GM12878 (cell line): ENCODE measurements at regions not wholly inside any gene's neighbourhood (a gene's known extent, or its start where the extent isn't known, plus 50 kb on each side); places are given as distances from the start of the nearest gene placed in this dataset.

Source experiments
- ATAC-seq: fragments of 200-7000 bp; cut with Tn5 transposase; 3 replicates; pipeline ENCODE4 v1.9.1; 2020; ENCODE audit warnings: mild to moderate bottlenecking, moderate library complexity
- BruUV-seq: library from RNA; stranded (reverse); fragments of 400-500 nt; replicated peaks from 2 replicates; lab custom pipeline; 2021; lab: Mats Ljungman, UMichigan
- CTCF ChIA-PET: fragments of 300-600 bp; sonication (Branson Sonifier 250); formaldehyde crosslinking; extraction: SDS; loops from one replicate; lab custom pipeline; 2021; ENCODE audit warnings: inconsistent platforms; lab: Yijun Ruan, JAX
- POLR2A ChIA-PET: fragments of 350-600 bp; formaldehyde crosslinking; extraction: SDS; loops from one replicate; lab custom pipeline; 2021; ENCODE audit warnings: inconsistent platforms; lab: Charles Lee
- RAD21 ChIA-PET: fragments of 300-600 bp; sonication (Branson Sonifier 250); formaldehyde crosslinking; loops from one replicate; lab custom pipeline; 2023; ENCODE audit warnings: antibody characterized with exemption; ENCODE audit not compliant: unreplicated experiment; lab: Charles Lee
- SMC1A ChIA-PET: fragments of 300-600 bp; sonication (Branson Sonifier 250); formaldehyde crosslinking; loops from one replicate; lab custom pipeline; 2023; ENCODE audit not compliant: unreplicated experiment, uncharacterized antibody; lab: Charles Lee
- DNase-seq: peaks from one replicate; pipeline ENCODE4 v3.0.0-alpha.2; 2011; ENCODE audit warnings: low read depth, low spot score
- FAIRE-seq: peaks from 3 replicates; lab custom pipeline; 2011; peaks lifted over from hg19 to GRCh38; lab: Jason Lieb, UNC
- H2AFZ ChIP-seq: 2 replicates; pipeline ENCODE4 v1.6.0; 2011; ENCODE audit warnings: low read depth, low read length, control low read depth; ENCODE audit not compliant: control insufficient read depth
- H3K27ac ChIP-seq: 2 replicates; pipeline ENCODE4 v1.5.1; 2011; ENCODE audit warnings: control low read depth; ENCODE audit not compliant: control insufficient read depth, insufficient read depth
- H3K27me3 ChIP-seq, 2 experiments: replicated peaks in 1 of 2; 2 replicates each; pipeline versions ENCODE4 v1.6.0 to v1.6.1; 2011; ENCODE audit warnings: low read length in 1 of 2; ENCODE audit not compliant: control insufficient read depth in 2 of 2, insufficient read depth in 2 of 2
- H3K36me3 ChIP-seq, 2 experiments: 2 replicates each; pipeline ENCODE4 v1.5.1; 2011; ENCODE audit warnings: low read length in 1 of 2; ENCODE audit not compliant: control insufficient read depth in 2 of 2, insufficient read depth in 2 of 2
- H3K4me1 ChIP-seq: 2 replicates; pipeline ENCODE4 v1.6.1; 2011; ENCODE audit warnings: mild to moderate bottlenecking, low read length, moderate library complexity, mixed read lengths; ENCODE audit not compliant: control insufficient read depth, insufficient read depth
- H3K4me2 ChIP-seq: 2 replicates; pipeline ENCODE4 v1.6.0; 2011; ENCODE audit warnings: control low read depth; ENCODE audit not compliant: control insufficient read depth, insufficient read depth
- H3K4me3 ChIP-seq: fragments of 200-600 bp; sonication (generic); 2 replicates; pipeline ENCODE4 v1.5.1; 2016
- H3K79me2 ChIP-seq: 2 replicates; pipeline ENCODE4 v1.6.0; 2011; ENCODE audit warnings: low read length; ENCODE audit not compliant: control insufficient read depth, insufficient read depth
- H3K9ac ChIP-seq: 2 replicates; pipeline ENCODE4 v1.8.0; 2011; ENCODE audit warnings: low read length, control low read depth, mixed read lengths; ENCODE audit not compliant: control insufficient read depth, insufficient read depth
- H3K9me3 ChIP-seq: replicated peaks from 3 replicates; pipeline ENCODE4 v1.5.1; 2011; ENCODE audit warnings: mild to moderate bottlenecking, low read length; ENCODE audit not compliant: control insufficient read depth, insufficient read depth
- H4K20me1 ChIP-seq: 2 replicates; pipeline ENCODE4 v1.6.0; 2011; ENCODE audit not compliant: control insufficient read depth, insufficient read depth
- BMI1 ChIP-seq: fragments of 450-650 bp; IDR thresholded peaks from 2 replicates; pipeline ENCODE4 v1.6.1; 2016; ENCODE audit warnings: mild to moderate bottlenecking, moderate library complexity, borderline replicate concordance
- EGR1 ChIP-seq, 2 experiments: IDR thresholded peaks; 1 replicate in 1 of 2; 2 replicates in 1 of 2; pipeline ENCODE4 v1.6.1; 2011 to 2012; ENCODE audit warnings: low read depth in 2 of 2, low read length in 2 of 2, borderline replicate concordance in 1 of 2, mild to moderate bottlenecking in 1 of 2, moderate library complexity in 1 of 2
- FOS ChIP-seq: IDR thresholded peaks from 3 replicates; pipeline ENCODE4 v1.6.1; 2011; ENCODE audit warnings: borderline replicate concordance; ENCODE audit not compliant: insufficient read length; ENCODE audit errors: extremely low read depth
- KDM1A ChIP-seq: fragments of 200-600 bp; sonication (generic); IDR thresholded peaks from 2 replicates; pipeline ENCODE4 v1.6.1; 2016; ENCODE audit warnings: borderline replicate concordance
- KLF5 ChIP-seq: fragments of 450-650 bp; IDR thresholded peaks from 2 replicates; pipeline ENCODE4 v1.6.1; 2014; ENCODE audit warnings: mild to moderate bottlenecking; ENCODE audit not compliant: partially characterized antibody
- MEF2B ChIP-seq: fragments of 450-650 bp; IDR thresholded peaks from 2 replicates; pipeline ENCODE4 v1.6.1; 2018; ENCODE audit warnings: mild to moderate bottlenecking, moderate library complexity; ENCODE audit not compliant: partially characterized antibody, poor library complexity, severe bottlenecking
- NBN ChIP-seq: fragments of 450-650 bp; IDR thresholded peaks from 2 replicates; pipeline ENCODE4 v1.6.1; 2016
- NRF1 ChIP-seq: conservative IDR thresholded peaks from 2 replicates; pipeline ENCODE4 v1.6.1; 2011; ENCODE audit warnings: mild to moderate bottlenecking, low read depth, low read length, improper control_type of control experiment
- PML ChIP-seq: IDR thresholded peaks from 2 replicates; pipeline ENCODE4 v1.6.1; 2012; ENCODE audit warnings: low read length, inconsistent platforms
- RAD51 ChIP-seq: fragments of 450-650 bp; IDR thresholded peaks from 2 replicates; pipeline ENCODE4 v1.6.1; 2016; ENCODE audit warnings: moderate library complexity, mild to moderate bottlenecking, inconsistent platforms
- RCOR1 ChIP-seq: conservative IDR thresholded peaks from 2 replicates; pipeline ENCODE4 v1.6.1; 2012; ENCODE audit warnings: low read depth, low read length, improper control_type of control experiment
- RFX5 ChIP-seq: IDR thresholded peaks from 2 replicates; pipeline ENCODE4 v1.6.1; 2011; ENCODE audit warnings: low read depth, low read length, improper control_type of control experiment
- TAF1 ChIP-seq: IDR thresholded peaks from 2 replicates; pipeline ENCODE4 v1.6.1; 2011; ENCODE audit warnings: mild to moderate bottlenecking, low read depth, low read length, borderline replicate concordance
- ZNF622 ChIP-seq: fragments of 450-650 bp; IDR thresholded peaks from 2 replicates; pipeline ENCODE4 v1.6.1; 2017; ENCODE audit warnings: mild to moderate bottlenecking, inconsistent platforms
- WGBS: methylation state at CpG from one replicate; pipeline ENCODE4 v1.1.6; 2016; ENCODE audit warnings: low lambda C conversion rate; ENCODE audit not compliant: insufficient replicate concordance, insufficient coverage; ENCODE audit errors: missing lambda C conversion rate; 5-methylcytosine and 5-hydroxymethylcytosine counted together
- in situ Hi-C: fragments of 300-500 bp; cut with MboI; formaldehyde crosslinking; loops from 9 replicates; pipeline ENCODE4 v1.14.3; 2018; ENCODE audit warnings: mixed read lengths
- intact Hi-C: fragments of 100-400 bp; cut with micrococcal nuclease; formaldehyde crosslinking; loops from one replicate; pipeline ENCODE4 v1.14.2; 2022; ENCODE audit not compliant: unreplicated experiment
- TF ChIP-seq, protein P1 (sequence below): fragments of 450-650 bp; formaldehyde crosslinking; IDR thresholded peaks from 2 replicates; pipeline ENCODE4 v1.5.0; 2022; ENCODE audit warnings: mild to moderate bottlenecking, missing genetic modification characterization
- TF ChIP-seq, protein P2 (sequence below): fragments of 150-350 bp; IDR thresholded peaks from 2 replicates; pipeline ENCODE4 v1.6.1; 2014; ENCODE audit warnings: mild to moderate bottlenecking, low read depth, low read length
- TF ChIP-seq, protein P3 (sequence below): fragments of 450-650 bp; IDR thresholded peaks from 2 replicates; pipeline ENCODE4 v1.6.1; 2016; ENCODE audit warnings: mild to moderate bottlenecking
- TF ChIP-seq, protein P4 (sequence below): IDR thresholded peaks from 2 replicates; pipeline ENCODE4 v1.6.1; 2012; ENCODE audit warnings: low read depth, low read length, improper control_type of control experiment

DNA sequence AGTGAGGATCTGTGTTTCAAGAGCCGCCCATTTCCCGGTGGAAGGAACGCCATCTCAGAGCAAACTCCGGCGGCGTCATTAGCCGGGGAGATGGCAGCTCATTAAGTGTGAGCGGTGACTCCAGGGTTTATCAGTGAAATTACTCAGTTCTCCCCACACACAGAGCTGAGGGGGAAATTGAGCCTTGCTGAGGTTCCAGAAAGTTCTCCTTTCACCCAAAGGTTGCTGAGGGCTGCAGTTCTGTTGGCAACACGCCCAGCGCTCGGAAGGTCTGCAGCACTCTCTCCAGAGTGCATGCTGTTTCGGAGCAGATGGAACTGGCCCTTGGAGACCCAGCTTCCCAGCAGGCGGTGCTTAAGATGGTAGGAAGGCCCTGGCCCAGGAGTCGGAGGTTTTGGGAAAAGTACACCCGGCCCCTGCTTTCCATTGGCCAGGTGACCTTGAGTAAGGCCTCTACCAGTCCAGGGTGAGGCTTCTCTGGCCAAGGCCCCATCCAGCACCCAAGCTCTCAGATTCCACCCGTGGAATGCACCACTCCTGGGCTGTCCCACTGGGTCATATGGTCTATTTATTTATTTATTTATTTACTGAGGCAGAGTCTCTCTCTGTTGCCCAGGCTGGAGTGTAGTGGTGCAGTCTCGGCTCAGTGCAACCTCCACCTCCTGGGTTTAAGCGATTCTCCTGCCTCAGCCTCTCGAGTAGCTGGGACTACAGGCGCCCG, 167.7 kb upstream of the CIBAR2 start (continued):
- TF ChIP-seq, protein P1, sequence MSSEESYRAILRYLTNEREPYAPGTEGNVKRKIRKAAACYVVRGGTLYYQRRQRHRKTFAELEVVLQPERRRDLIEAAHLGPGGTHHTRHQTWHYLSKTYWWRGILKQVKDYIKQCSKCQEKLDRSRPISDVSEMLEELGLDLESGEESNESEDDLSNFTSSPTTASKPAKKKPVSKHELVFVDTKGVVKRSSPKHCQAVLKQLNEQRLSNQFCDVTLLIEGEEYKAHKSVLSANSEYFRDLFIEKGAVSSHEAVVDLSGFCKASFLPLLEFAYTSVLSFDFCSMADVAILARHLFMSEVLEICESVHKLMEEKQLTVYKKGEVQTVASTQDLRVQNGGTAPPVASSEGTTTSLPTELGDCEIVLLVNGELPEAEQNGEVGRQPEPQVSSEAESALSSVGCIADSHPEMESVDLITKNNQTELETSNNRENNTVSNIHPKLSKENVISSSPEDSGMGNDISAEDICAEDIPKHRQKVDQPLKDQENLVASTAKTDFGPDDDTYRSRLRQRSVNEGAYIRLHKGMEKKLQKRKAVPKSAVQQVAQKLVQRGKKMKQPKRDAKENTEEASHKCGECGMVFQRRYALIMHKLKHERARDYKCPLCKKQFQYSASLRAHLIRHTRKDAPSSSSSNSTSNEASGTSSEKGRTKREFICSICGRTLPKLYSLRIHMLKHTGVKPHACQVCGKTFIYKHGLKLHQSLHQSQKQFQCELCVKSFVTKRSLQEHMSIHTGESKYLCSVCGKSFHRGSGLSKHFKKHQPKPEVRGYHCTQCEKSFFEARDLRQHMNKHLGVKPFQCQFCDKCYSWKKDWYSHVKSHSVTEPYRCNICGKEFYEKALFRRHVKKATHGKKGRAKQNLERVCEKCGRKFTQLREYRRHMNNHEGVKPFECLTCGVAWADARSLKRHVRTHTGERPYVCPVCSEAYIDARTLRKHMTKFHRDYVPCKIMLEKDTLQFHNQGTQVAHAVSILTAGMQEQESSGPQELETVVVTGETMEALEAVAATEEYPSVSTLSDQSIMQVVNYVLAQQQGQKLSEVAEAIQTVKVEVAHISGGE (CRISPR knock-in tag) = no peak
- no peak for TF ChIP-seq TAF1
- TF ChIP-seq, protein P2, sequence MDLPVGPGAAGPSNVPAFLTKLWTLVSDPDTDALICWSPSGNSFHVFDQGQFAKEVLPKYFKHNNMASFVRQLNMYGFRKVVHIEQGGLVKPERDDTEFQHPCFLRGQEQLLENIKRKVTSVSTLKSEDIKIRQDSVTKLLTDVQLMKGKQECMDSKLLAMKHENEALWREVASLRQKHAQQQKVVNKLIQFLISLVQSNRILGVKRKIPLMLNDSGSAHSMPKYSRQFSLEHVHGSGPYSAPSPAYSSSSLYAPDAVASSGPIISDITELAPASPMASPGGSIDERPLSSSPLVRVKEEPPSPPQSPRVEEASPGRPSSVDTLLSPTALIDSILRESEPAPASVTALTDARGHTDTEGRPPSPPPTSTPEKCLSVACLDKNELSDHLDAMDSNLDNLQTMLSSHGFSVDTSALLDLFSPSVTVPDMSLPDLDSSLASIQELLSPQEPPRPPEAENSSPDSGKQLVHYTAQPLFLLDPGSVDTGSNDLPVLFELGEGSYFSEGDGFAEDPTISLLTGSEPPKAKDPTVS = no peak
- TF ChIP-seq KLF5 = no peak

DNA sequence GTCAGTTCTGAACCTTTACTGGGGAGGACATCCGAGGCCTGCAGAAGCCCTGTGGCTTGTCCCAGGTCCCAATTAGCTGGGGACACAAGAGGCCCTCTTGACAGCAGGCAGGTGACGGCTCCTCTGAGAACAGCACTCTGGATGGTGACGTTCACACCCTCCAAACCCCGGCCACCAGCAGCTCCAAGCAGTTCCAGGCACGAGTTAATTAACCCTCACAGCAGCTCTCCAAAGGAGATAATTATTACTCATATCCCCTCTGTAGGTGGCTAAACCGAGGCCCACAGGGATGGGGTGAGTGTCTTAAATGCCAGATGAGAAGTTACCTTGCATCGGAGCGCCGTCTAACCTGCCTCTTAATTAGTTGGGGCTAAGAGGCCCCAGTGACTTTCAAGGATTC, 168.9 kb upstream of the CIBAR2 start:
- no peaks in the 10 kb centered on the region for H4K20me1 ChIP-seq
- no TSS peak for BruUV-seq
- in situ Hi-C loops = no loop called here
- no peak overlapping the region for H2AFZ ChIP-seq
- H3K4me1 ChIP-seq = no peaks in the 10 kb centered on the region
- H3K27ac ChIP-seq = no peak overlapping the region
- H3K79me2 ChIP-seq = no peaks in the 10 kb centered on the region
- H3K9ac ChIP-seq = no peak overlapping the region
- no peak for DNase-seq
- RAD21 ChIA-PET = no interaction called here
- H3K4me2 ChIP-seq = no peak overlapping the region
- ATAC-seq = no peak
- POLR2A ChIA-PET = no interaction called here
- no peaks in the 10 kb centered on the region for H3K36me3 ChIP-seq
- no peak overlapping the region for H3K4me3 ChIP-seq
- 0 out of 4 replicates have a peak, but pooled peaks cover 2% of the 10 kb centered on the region in 2 experiments for H3K27me3 ChIP-seq
- no peaks in the 10 kb centered on the region for H3K9me3 ChIP-seq
- FAIRE-seq = no peak
- WGBS = 33% methylated on average over 9 of the region's 9 CpGs
- CTCF ChIA-PET = interaction anchor here (1.3 to 1.8 kb wide), 2 partner anchors 16 to 166 kb away, joined by 3 to 7 read pairs; no protein-coding TSS in a partner anchor
- SMC1A ChIA-PET = no interaction called here
- TF ChIP-seq ZNF622 (no peak), PML (no peak), BMI1 (no peak), RFX5 (no peak), NRF1 (no peak), RAD51 (no peak), FOS (no peak), EGR1 (IDR thresholded peaks at IDR 0.05; ENCODE audit: borderline replicate concordance in 1 of 2, low read depth in 2 of 2, low read length in 2 of 2) (no peak), MEF2B (no peak), KDM1A (no peak), RCOR1 (no peak), NBN (no peak)
- TF ChIP-seq, protein P3, sequence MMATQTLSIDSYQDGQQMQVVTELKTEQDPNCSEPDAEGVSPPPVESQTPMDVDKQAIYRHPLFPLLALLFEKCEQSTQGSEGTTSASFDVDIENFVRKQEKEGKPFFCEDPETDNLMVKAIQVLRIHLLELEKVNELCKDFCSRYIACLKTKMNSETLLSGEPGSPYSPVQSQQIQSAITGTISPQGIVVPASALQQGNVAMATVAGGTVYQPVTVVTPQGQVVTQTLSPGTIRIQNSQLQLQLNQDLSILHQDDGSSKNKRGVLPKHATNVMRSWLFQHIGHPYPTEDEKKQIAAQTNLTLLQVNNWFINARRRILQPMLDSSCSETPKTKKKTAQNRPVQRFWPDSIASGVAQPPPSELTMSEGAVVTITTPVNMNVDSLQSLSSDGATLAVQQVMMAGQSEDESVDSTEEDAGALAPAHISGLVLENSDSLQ = no peak
- TF ChIP-seq, protein P4, sequence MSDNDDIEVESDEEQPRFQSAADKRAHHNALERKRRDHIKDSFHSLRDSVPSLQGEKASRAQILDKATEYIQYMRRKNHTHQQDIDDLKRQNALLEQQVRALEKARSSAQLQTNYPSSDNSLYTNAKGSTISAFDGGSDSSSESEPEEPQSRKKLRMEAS = no peak
- intact Hi-C loops = no loop called here
